ENCODE measurements at regions not wholly inside any gene's neighbourhood (a gene's known extent, or its start where the extent isn't known, plus 50 kb on each side); places are given as distances from the start of the nearest gene placed in this dataset.

GRCh38 chr5:167280111-167280510, 1011.3 kb upstream of the WWC1 start:
- H3K27me3 Mint-ChIP-seq (ENCODE audit: low read depth) = no peaks in the 10 kb centered on the region
- no peaks in the 10 kb centered on the region for H3K9me3 Mint-ChIP-seq
- H3K4me1 Mint-ChIP-seq = no peaks in the 10 kb centered on the region
- no peak for ATAC-seq
- no peak overlapping the region for H3K4me3 Mint-ChIP-seq
- CTCF ChIA-PET = no interaction called here
- DNase-seq (ENCODE audit: low spot score) = no peak
- POLR2A ChIA-PET = no interaction called here
- H3K36me3 Mint-ChIP-seq = no peaks in the 10 kb centered on the region
- no peak overlapping the region for H3K27ac Mint-ChIP-seq
- TF ChIP-seq TEAD1 (CRISPR knock-in tag; IDR thresholded peaks at IDR 0.05) = no peak
- no peak for TF ChIP-seq PREB (CRISPR knock-in tag; IDR thresholded peaks at IDR 0.05; ENCODE audit: borderline replicate concordance)
- no peak for TF ChIP-seq KAT7 (CRISPR knock-in tag; IDR thresholded peaks at IDR 0.05; ENCODE audit: borderline replicate concordance)
- no peak for TF ChIP-seq ZNF121 (CRISPR knock-in tag; IDR thresholded peaks at IDR 0.05)
- TF ChIP-seq JAZF1 (CRISPR knock-in tag; IDR thresholded peaks at IDR 0.05) = no peak
- TF ChIP-seq AFF4 (CRISPR knock-in tag; IDR thresholded peaks at IDR 0.05; ENCODE audit: borderline replicate concordance) = no peak
- TF ChIP-seq ZNF671 (CRISPR knock-in tag; IDR thresholded peaks at IDR 0.05) = no peak

GRCh38 chr5:167281925-167282324, 1009.5 kb upstream of the WWC1 start:
- no peak overlapping the region for H3K27ac Mint-ChIP-seq
- no peak for ATAC-seq
- CTCF ChIA-PET = no interaction called here
- H3K36me3 Mint-ChIP-seq = no peaks in the 10 kb centered on the region
- H3K27me3 Mint-ChIP-seq (ENCODE audit: low read depth) = no peaks in the 10 kb centered on the region
- POLR2A ChIA-PET = no interaction called here
- no peaks in the 10 kb centered on the region for H3K9me3 Mint-ChIP-seq
- H3K4me3 Mint-ChIP-seq = no peak overlapping the region
- no peak for DNase-seq (ENCODE audit: low spot score)
- H3K4me1 Mint-ChIP-seq = peaks cover 2% of the 10 kb centered on the region
- TF ChIP-seq AFF4 (CRISPR knock-in tag; IDR thresholded peaks at IDR 0.05; ENCODE audit: borderline replicate concordance) = no peak
- no peak for TF ChIP-seq ZNF512 (CRISPR knock-in tag; IDR thresholded peaks at IDR 0.05; ENCODE audit: borderline replicate concordance)
- no peak for TF ChIP-seq ATF1 (CRISPR knock-in tag; IDR thresholded peaks at IDR 0.05)
- no peak for TF ChIP-seq SMAD4 (CRISPR knock-in tag; IDR thresholded peaks at IDR 0.05)
- no peak for TF ChIP-seq FOXK1 (CRISPR knock-in tag; IDR thresholded peaks at IDR 0.05)
- no peak for TF ChIP-seq HMGXB4 (CRISPR knock-in tag; IDR thresholded peaks at IDR 0.05)
- no peak for TF ChIP-seq ZNF425 (CRISPR knock-in tag; conservative IDR thresholded peaks at IDR 0.05)
- no peak for TF ChIP-seq ZNF317 (CRISPR knock-in tag; IDR thresholded peaks at IDR 0.05; ENCODE audit: borderline replicate concordance, low read depth)
- no peak for TF ChIP-seq ARID4B (CRISPR knock-in tag; IDR thresholded peaks at IDR 0.05; ENCODE audit: borderline replicate concordance)
- TF ChIP-seq ZNF396 (CRISPR knock-in tag; IDR thresholded peaks at IDR 0.05; ENCODE audit: borderline replicate concordance) = no peak
